ENCODE measurements at regions not wholly inside any gene's neighbourhood (a gene's known extent, or its start where the extent isn't known, plus 50 kb on each side); places are given as distances from the start of the nearest gene placed in this dataset.

- Histone ChIP-seq H4K20me1 (ENCODE audit: low read depth, low read length) (no peaks in the 10 kb centered on the region), H3F3A (ENCODE audit: insufficient read depth) (no peaks in the 10 kb centered on the region), H2AFZ (ENCODE audit: low read depth, low read length, severe bottlenecking) (no peak overlapping the region), H3K9me3 (ENCODE audit: insufficient read depth, low read length) (no peaks in the 10 kb centered on the region), H3K27me3 (ENCODE audit: low read length) (no peaks in the 10 kb centered on the region), H3K4me2 (ENCODE audit: low read depth, low read length, poor library complexity, severe bottlenecking) (no peak overlapping the region), H3K4me3 (ENCODE audit: insufficient read depth, low read length, poor library complexity, severe bottlenecking) (no peak overlapping the region), H3K79me2 (ENCODE audit: insufficient read depth, low read length) (no peaks in the 10 kb centered on the region), H3K9ac (ENCODE audit: low read length) (no peak overlapping the region), H3K27ac (ENCODE audit: low read depth, low read length) (no peak overlapping the region), H3K9me2 (replicated peaks; ENCODE audit: insufficient read depth, low read length) (no peaks in the 10 kb centered on the region), H3K36me3 (ENCODE audit: low read length) (no peaks in the 10 kb centered on the region)
- TF ChIP-seq, protein P1, sequence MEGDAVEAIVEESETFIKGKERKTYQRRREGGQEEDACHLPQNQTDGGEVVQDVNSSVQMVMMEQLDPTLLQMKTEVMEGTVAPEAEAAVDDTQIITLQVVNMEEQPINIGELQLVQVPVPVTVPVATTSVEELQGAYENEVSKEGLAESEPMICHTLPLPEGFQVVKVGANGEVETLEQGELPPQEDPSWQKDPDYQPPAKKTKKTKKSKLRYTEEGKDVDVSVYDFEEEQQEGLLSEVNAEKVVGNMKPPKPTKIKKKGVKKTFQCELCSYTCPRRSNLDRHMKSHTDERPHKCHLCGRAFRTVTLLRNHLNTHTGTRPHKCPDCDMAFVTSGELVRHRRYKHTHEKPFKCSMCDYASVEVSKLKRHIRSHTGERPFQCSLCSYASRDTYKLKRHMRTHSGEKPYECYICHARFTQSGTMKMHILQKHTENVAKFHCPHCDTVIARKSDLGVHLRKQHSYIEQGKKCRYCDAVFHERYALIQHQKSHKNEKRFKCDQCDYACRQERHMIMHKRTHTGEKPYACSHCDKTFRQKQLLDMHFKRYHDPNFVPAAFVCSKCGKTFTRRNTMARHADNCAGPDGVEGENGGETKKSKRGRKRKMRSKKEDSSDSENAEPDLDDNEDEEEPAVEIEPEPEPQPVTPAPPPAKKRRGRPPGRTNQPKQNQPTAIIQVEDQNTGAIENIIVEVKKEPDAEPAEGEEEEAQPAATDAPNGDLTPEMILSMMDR (IDR thresholded peaks at IDR 0.05; ENCODE audit: insufficient read depth, low read length, poor library complexity, severe bottlenecking) = no peak
- TF ChIP-seq EZH2phosphoT487 (conservative IDR thresholded peaks at IDR 0.05; ENCODE audit: low read length) = no peak
These were observed 98.6 kb upstream of the EEF2KMT start for GRCh38 chr16:5196204-5196603.

- no peak overlapping the region for H3K27ac ChIP-seq (ENCODE audit: low read depth, low read length)
- no peaks in the 10 kb centered on the region for H3F3A ChIP-seq (ENCODE audit: insufficient read depth)
- H3K9me2 ChIP-seq (replicated peaks; ENCODE audit: insufficient read depth, low read length) = no peaks in the 10 kb centered on the region
- H3K4me2 ChIP-seq (ENCODE audit: low read depth, low read length, poor library complexity, severe bottlenecking) = no peak overlapping the region
- H3K9me3 ChIP-seq (ENCODE audit: insufficient read depth, low read length) = no peaks in the 10 kb centered on the region
- TF ChIP-seq EZH2phosphoT487 (conservative IDR thresholded peaks at IDR 0.05; ENCODE audit: low read length) = no peak
- TF ChIP-seq, protein P1 (IDR thresholded peaks at IDR 0.05; ENCODE audit: insufficient read depth, low read length, poor library complexity, severe bottlenecking) = no peak
- H3K27me3 ChIP-seq (ENCODE audit: low read length) = no peaks in the 10 kb centered on the region
- no peak overlapping the region for H3K9ac ChIP-seq (ENCODE audit: low read length)
- H3K79me2 ChIP-seq (ENCODE audit: insufficient read depth, low read length) = no peaks in the 10 kb centered on the region
- no peak overlapping the region for H2AFZ ChIP-seq (ENCODE audit: low read depth, low read length, severe bottlenecking)
- H3K36me3 ChIP-seq (ENCODE audit: low read length) = no peaks in the 10 kb centered on the region
- H3K4me3 ChIP-seq (ENCODE audit: insufficient read depth, low read length, poor library complexity, severe bottlenecking) = no peak overlapping the region
- no peaks in the 10 kb centered on the region for H4K20me1 ChIP-seq (ENCODE audit: low read depth, low read length)
These were observed 96.3 kb upstream of the EEF2KMT start for GRCh38 chr16:5193861-5194260.

GRCh38 chr16:5188989-5189352 is 91.4 kb upstream of the EEF2KMT start:
- no peaks in the 10 kb centered on the region for H3K9me2 ChIP-seq (replicated peaks; ENCODE audit: insufficient read depth, low read length)
- H3K36me3 ChIP-seq (ENCODE audit: low read length) = no peaks in the 10 kb centered on the region
- no peak overlapping the region for H3K27ac ChIP-seq (ENCODE audit: low read depth, low read length)
- no peaks in the 10 kb centered on the region for H4K20me1 ChIP-seq (ENCODE audit: low read depth, low read length)
- H3K9ac ChIP-seq (ENCODE audit: low read length) = no peak overlapping the region
- no peaks in the 10 kb centered on the region for H3K79me2 ChIP-seq (ENCODE audit: insufficient read depth, low read length)
- H3K27me3 ChIP-seq (ENCODE audit: low read length) = no peaks in the 10 kb centered on the region
- no peaks in the 10 kb centered on the region for H3K9me3 ChIP-seq (ENCODE audit: insufficient read depth, low read length)
- TF ChIP-seq, protein P1 (IDR thresholded peaks at IDR 0.05; ENCODE audit: insufficient read depth, low read length, poor library complexity, severe bottlenecking) = no peak
- no peak for TF ChIP-seq EZH2phosphoT487 (conservative IDR thresholded peaks at IDR 0.05; ENCODE audit: low read length)
- H3F3A ChIP-seq (ENCODE audit: insufficient read depth) = no peaks in the 10 kb centered on the region
- no peak overlapping the region for H2AFZ ChIP-seq (ENCODE audit: low read depth, low read length, severe bottlenecking)
- no peak overlapping the region for H3K4me3 ChIP-seq (ENCODE audit: insufficient read depth, low read length, poor library complexity, severe bottlenecking)
- no peak overlapping the region for H3K4me2 ChIP-seq (ENCODE audit: low read depth, low read length, poor library complexity, severe bottlenecking)

Measured in SU-DHL-6 (cell line).